Liver (tissue), 3 donors: ENCODE measurements at regions not wholly inside any gene's neighbourhood (a gene's known extent, or its start where the extent isn't known, plus 50 kb on each side); places are given as distances from the start of the nearest gene placed in this dataset.

Source experiments
- CTCF ChIP-seq: fragments of 150-350 bp; IDR thresholded peaks from 2 replicates; pipeline ENCODE4 v1.5.1; 2017; ENCODE audit warnings: improper control_type of control experiment, low read depth, low read length; ENCODE audit not compliant: missing input control
- HNF4A ChIP-seq, 2 donors: conservative IDR thresholded peaks; 2 replicates each; pipeline ENCODE4 v1.6.1; 2016; ENCODE audit warnings: antibody characterized with exemption in 2 of 2, mild to moderate bottlenecking in 2 of 2
- JUND ChIP-seq, 2 donors: IDR thresholded peaks; 2 replicates each; pipeline ENCODE4 v1.6.1; 2016; ENCODE audit warnings: antibody characterized with exemption in 2 of 2
- MAX ChIP-seq: IDR thresholded peaks from 2 replicates; pipeline ENCODE4 v1.6.1; 2016; ENCODE audit warnings: antibody characterized with exemption
- NR2F2 ChIP-seq: IDR thresholded peaks from 2 replicates; pipeline ENCODE4 v1.6.1; 2016; ENCODE audit warnings: antibody characterized with exemption
- RAD21 ChIP-seq, 2 donors: IDR thresholded peaks; 2 replicates each; pipeline ENCODE4 v1.6.1; 2016; ENCODE audit warnings: antibody characterized with exemption in 2 of 2, mild to moderate bottlenecking in 2 of 2
- SP1 ChIP-seq: IDR thresholded peaks from 2 replicates; pipeline ENCODE4 v1.6.1; 2018; ENCODE audit warnings: antibody characterized with exemption, mild to moderate bottlenecking
- TAF1 ChIP-seq: conservative IDR thresholded peaks from 2 replicates; pipeline ENCODE4 v1.6.1; 2016; ENCODE audit warnings: antibody characterized with exemption, mild to moderate bottlenecking
- YY1 ChIP-seq: IDR thresholded peaks from 2 replicates; pipeline ENCODE4 v1.6.1; 2016; ENCODE audit warnings: antibody characterized with exemption, mild to moderate bottlenecking
- TF ChIP-seq, protein P1 (sequence below): IDR thresholded peaks from 2 replicates; pipeline ENCODE4 v1.6.1; 2016; ENCODE audit warnings: antibody characterized with exemption
- donor health status: healthy.
- donor health status: healthy.

DNA sequence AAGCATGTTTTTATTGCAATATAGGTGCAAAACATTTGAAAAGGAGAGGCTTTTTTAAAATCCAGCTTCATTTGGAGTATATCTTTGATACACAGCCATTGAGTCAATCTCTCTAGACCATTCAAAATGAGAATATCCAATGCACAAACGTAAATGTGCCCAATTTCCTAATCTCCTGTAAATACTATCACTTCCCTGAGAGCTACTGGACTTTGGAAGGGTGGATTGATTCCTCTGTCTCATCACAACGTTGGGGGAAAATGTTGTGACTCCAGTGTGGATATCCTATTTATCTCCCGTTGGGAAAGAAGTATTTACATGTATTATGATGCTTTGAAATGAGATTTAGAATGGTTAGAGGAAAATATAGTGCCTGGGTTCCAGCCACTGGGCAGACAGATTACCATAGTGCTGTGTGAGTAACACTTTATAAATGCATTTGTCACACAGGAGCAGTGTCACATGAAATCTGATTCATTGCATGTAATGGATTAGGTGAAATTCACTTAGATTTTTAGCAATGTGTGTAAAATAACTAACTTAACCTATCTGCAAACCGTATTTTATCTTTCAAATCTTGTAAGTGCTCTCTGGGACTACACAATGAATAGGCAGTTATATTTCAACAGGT lies 64.4 kb upstream of the VCX3A start:
- TF ChIP-seq CTCF (no peak), SP1 (no peak), TAF1 (no peak), YY1 (no peak), JUND (IDR thresholded peaks at IDR 0.05) (no peak), HNF4A (conservative IDR thresholded peaks at IDR 0.05) (peak; percentile 67 to 71), MAX (no peak), RAD21 (IDR thresholded peaks at IDR 0.05) (peak in 1 of 2 donors; percentile 12), NR2F2 (no peak)
- TF ChIP-seq, protein P1, sequence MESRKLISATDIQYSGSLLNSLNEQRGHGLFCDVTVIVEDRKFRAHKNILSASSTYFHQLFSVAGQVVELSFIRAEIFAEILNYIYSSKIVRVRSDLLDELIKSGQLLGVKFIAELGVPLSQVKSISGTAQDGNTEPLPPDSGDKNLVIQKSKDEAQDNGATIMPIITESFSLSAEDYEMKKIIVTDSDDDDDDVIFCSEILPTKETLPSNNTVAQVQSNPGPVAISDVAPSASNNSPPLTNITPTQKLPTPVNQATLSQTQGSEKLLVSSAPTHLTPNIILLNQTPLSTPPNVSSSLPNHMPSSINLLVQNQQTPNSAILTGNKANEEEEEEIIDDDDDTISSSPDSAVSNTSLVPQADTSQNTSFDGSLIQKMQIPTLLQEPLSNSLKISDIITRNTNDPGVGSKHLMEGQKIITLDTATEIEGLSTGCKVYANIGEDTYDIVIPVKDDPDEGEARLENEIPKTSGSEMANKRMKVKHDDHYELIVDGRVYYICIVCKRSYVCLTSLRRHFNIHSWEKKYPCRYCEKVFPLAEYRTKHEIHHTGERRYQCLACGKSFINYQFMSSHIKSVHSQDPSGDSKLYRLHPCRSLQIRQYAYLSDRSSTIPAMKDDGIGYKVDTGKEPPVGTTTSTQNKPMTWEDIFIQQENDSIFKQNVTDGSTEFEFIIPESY: no peak
